HG03060 (cell line): ENCODE measurements at regions not wholly inside any gene's neighbourhood (a gene's known extent, or its start where the extent isn't known, plus 50 kb on each side); places are given as distances from the start of the nearest gene placed in this dataset.

ENCODE experiments used
- ATAC-seq: cut with Tn5 transposase; IDR thresholded peaks from one replicate; pipeline ENCODE4 v1.9.1; 2021; ENCODE audit warnings: low read depth, moderate number of reproducible peaks; ENCODE audit not compliant: unreplicated experiment

- no peak for ATAC-seq
Observed at GRCh38 chr3:157752956-157753786, 250.0 kb upstream of the VEPH1 start.

- no peak for ATAC-seq
Observed at GRCh38 chr3:157752554-157752953, 249.3 kb upstream of the VEPH1 start.

- ATAC-seq, result no peak
Observed at GRCh38 chr3:157751386-157751785, 248.2 kb upstream of the VEPH1 start.

- no peak for ATAC-seq
Observed at GRCh38 chr3:157746391-157746790, 243.2 kb upstream of the VEPH1 start.

- no peak for ATAC-seq
Observed at GRCh38 chr3:157741607-157742006, 238.4 kb upstream of the VEPH1 start.

- ATAC-seq, result no peak
Observed at GRCh38 chr3:157738441-157738840, 235.2 kb upstream of the VEPH1 start.

GRCh38 chr3:157718800-157719199 lies 215.6 kb upstream of the VEPH1 start:
- ATAC-seq, result no peak

- ATAC-seq, result no peak
Observed at GRCh38 chr3:157713101-157713500, 209.9 kb upstream of the VEPH1 start.

GRCh38 chr3:157705258-157705657 lies 202.0 kb upstream of the VEPH1 start:
- ATAC-seq, result no peak

- no peak for ATAC-seq
Observed at GRCh38 chr3:157700405-157700804, 197.2 kb upstream of the VEPH1 start.

- ATAC-seq, result no peak
Observed at GRCh38 chr3:157695586-157695985, 192.4 kb upstream of the VEPH1 start.

GRCh38 chr3:157695103-157695502 lies 191.9 kb upstream of the VEPH1 start:
- no peak for ATAC-seq

- no peak for ATAC-seq
Observed at GRCh38 chr3:157693762-157694161, 190.5 kb upstream of the VEPH1 start.

GRCh38 chr3:157692468-157692867 lies 189.3 kb upstream of the VEPH1 start:
- ATAC-seq, result peak; percentile 75

GRCh38 chr3:157683668-157684067 lies 180.5 kb upstream of the VEPH1 start:
- no peak for ATAC-seq

- no peak for ATAC-seq
Observed at GRCh38 chr3:157672061-157672460, 168.8 kb upstream of the VEPH1 start.

- no peak for ATAC-seq
Observed at GRCh38 chr3:157671656-157672055, 168.4 kb upstream of the VEPH1 start.

GRCh38 chr3:157669416-157669815 lies 166.2 kb upstream of the VEPH1 start:
- ATAC-seq, result no peak

- ATAC-seq, result no peak
Observed at GRCh38 chr3:157667493-157667892, 164.3 kb upstream of the VEPH1 start.

- ATAC-seq, result no peak
Observed at GRCh38 chr3:157662171-157662570, 159.0 kb upstream of the VEPH1 start.

GRCh38 chr3:157660847-157661246 lies 157.6 kb upstream of the VEPH1 start:
- ATAC-seq, result no peak

GRCh38 chr3:157652366-157652765 lies 149.2 kb upstream of the VEPH1 start:
- no peak for ATAC-seq

GRCh38 chr3:157650699-157651098 lies 147.5 kb upstream of the VEPH1 start:
- ATAC-seq, result no peak
